GM23338 (cell line): ENCODE measurements at regions not wholly inside any gene's neighbourhood (a gene's known extent, or its start where the extent isn't known, plus 50 kb on each side); places are given as distances from the start of the nearest gene placed in this dataset.

Source experiments
- ATAC-seq: fragments of 200-7000 bp; cut with Tn5 transposase; 3 replicates; pipeline ENCODE4 v1.9.1; 2020
- DNase-seq: peaks from one replicate; pipeline ENCODE4 v3.0.0-alpha.2; 2015; ENCODE audit warnings: low spot score
- H2AFZ ChIP-seq: fragments of 200-600 bp; sonication (generic); 2 replicates; pipeline ENCODE4 v1.8.0; 2016; ENCODE audit warnings: antibody characterized with exemption, mild to moderate bottlenecking, moderate library complexity
- H3F3A ChIP-seq: fragments of 200-600 bp; sonication (generic); replicated peaks from 2 replicates; pipeline ENCODE4 v1.8.0; 2017; ENCODE audit warnings: antibody characterized with exemption, mixed run types, low read depth
- H3K27ac ChIP-seq: fragments of 200-600 bp; sonication (generic); 2 replicates; pipeline ENCODE4 v1.6.1; 2016; ENCODE audit warnings: low read depth
- H3K27me3 ChIP-seq: fragments of 200-600 bp; sonication (generic); 2 replicates; pipeline ENCODE4 v1.8.0; 2016; ENCODE audit warnings: mild to moderate bottlenecking, mixed run types, moderate library complexity; ENCODE audit not compliant: insufficient read depth
- H3K36me3 ChIP-seq: fragments of 200-600 bp; sonication (generic); 2 replicates; pipeline ENCODE4 v1.8.0; 2016; ENCODE audit warnings: mild to moderate bottlenecking; ENCODE audit not compliant: insufficient read depth
- H3K4me1 ChIP-seq: fragments of 200-600 bp; sonication (generic); 2 replicates; pipeline ENCODE4 v1.8.0; 2016; ENCODE audit warnings: mild to moderate bottlenecking, moderate library complexity; ENCODE audit not compliant: insufficient read depth
- H3K4me2 ChIP-seq: fragments of 200-600 bp; sonication (generic); 2 replicates; pipeline ENCODE4 v1.7.1; 2017; ENCODE audit warnings: mixed run types
- H3K4me3 ChIP-seq: fragments of 200-600 bp; sonication (generic); 2 replicates; pipeline ENCODE4 v1.6.1; 2016; ENCODE audit warnings: mixed run types
- H3K79me2 ChIP-seq: fragments of 200-600 bp; sonication (generic); replicated peaks from 2 replicates; pipeline ENCODE4 v1.8.0; 2017; ENCODE audit warnings: mild to moderate bottlenecking; ENCODE audit not compliant: insufficient read depth
- H3K9me2 ChIP-seq: fragments of 200-600 bp; sonication (generic); 2 replicates; pipeline ENCODE4 v1.8.0; 2017; ENCODE audit not compliant: insufficient read depth
- H4K20me1 ChIP-seq: fragments of 200-600 bp; sonication (generic); replicated peaks from 2 replicates; pipeline ENCODE4 v1.8.0; 2017; ENCODE audit warnings: mild to moderate bottlenecking; ENCODE audit not compliant: insufficient read depth
- H3K27ac Mint-ChIP-seq: 2 replicates; pipeline ENCODE4 v1.8.0; 2020; ENCODE audit warnings: inconsistent platforms, mild to moderate bottlenecking, moderate library complexity, mixed read lengths
- H3K27me3 Mint-ChIP-seq: 3 replicates; pipeline ENCODE4 v1.8.0; 2022; ENCODE audit warnings: low read depth, mild to moderate bottlenecking, moderate library complexity, mixed read lengths, inconsistent platforms; ENCODE audit not compliant: insufficient read depth, poor library complexity
- H3K36me3 Mint-ChIP-seq: 3 replicates; pipeline ENCODE4 v1.8.0; 2021; ENCODE audit warnings: low read depth, mild to moderate bottlenecking, inconsistent platforms, moderate library complexity, mixed read lengths
- H3K4me1 Mint-ChIP-seq: 3 replicates; pipeline ENCODE4 v1.8.0; 2020; ENCODE audit warnings: mild to moderate bottlenecking, inconsistent platforms, mixed read lengths
- H3K4me3 Mint-ChIP-seq: 3 replicates; pipeline ENCODE4 v1.8.0; 2021; ENCODE audit warnings: moderate library complexity, mild to moderate bottlenecking, inconsistent platforms, mixed read lengths
- H3K9me3 Mint-ChIP-seq: 3 replicates; pipeline ENCODE4 v1.8.0; 2020; ENCODE audit warnings: moderate library complexity, mild to moderate bottlenecking, inconsistent platforms, mixed read lengths
- CREB1 ChIP-seq: fragments of 250-450 bp; sonication (Bioruptor Pico); IDR thresholded peaks from 2 replicates; pipeline ENCODE4 v1.5.0; 2020; ENCODE audit warnings: low read depth, mild to moderate bottlenecking, moderate library complexity
- EZH2 ChIP-seq: fragments of 200-600 bp; sonication (generic); IDR thresholded peaks from one replicate; pipeline ENCODE4 v1.8.0; 2017; ENCODE audit warnings: antibody characterized with exemption, mild to moderate bottlenecking, low read depth; ENCODE audit not compliant: unreplicated experiment
- EZH2phosphoT487 ChIP-seq: fragments of 200-600 bp; sonication (generic); IDR thresholded peaks from one replicate; pipeline ENCODE4 v1.8.1; 2018; ENCODE audit warnings: antibody characterized with exemption; ENCODE audit not compliant: unreplicated experiment
- JUNB ChIP-seq: IDR thresholded peaks from one replicate; pipeline ENCODE4 v1.6.1; 2016; ENCODE audit warnings: antibody characterized with exemption; ENCODE audit not compliant: unreplicated experiment
- NANOG ChIP-seq: IDR thresholded peaks from 2 replicates; pipeline ENCODE4 v1.6.1; 2016; ENCODE audit warnings: antibody characterized with exemption, borderline replicate concordance
- POLR2AphosphoS5 ChIP-seq: IDR thresholded peaks from 2 replicates; pipeline ENCODE4 v1.6.1; 2016; ENCODE audit warnings: antibody characterized with exemption, low read depth
- STAT1 ChIP-seq: IDR thresholded peaks from one replicate; pipeline ENCODE4 v1.6.1; 2016; ENCODE audit warnings: antibody characterized with exemption; ENCODE audit not compliant: unreplicated experiment
- ZNF114 ChIP-seq: fragments of 250-450 bp; sonication (Bioruptor Pico); IDR thresholded peaks from 2 replicates; pipeline ENCODE4 v1.5.0; 2020; ENCODE audit warnings: mild to moderate bottlenecking, moderate library complexity
- ZNF331 ChIP-seq: fragments of 250-450 bp; sonication (Bioruptor Pico); IDR thresholded peaks from 2 replicates; pipeline ENCODE4 v1.5.0; 2020; ENCODE audit warnings: low read depth, mild to moderate bottlenecking, moderate library complexity
- TF ChIP-seq, protein P1 (sequence below): IDR thresholded peaks from one replicate; pipeline ENCODE4 v1.6.1; 2018; ENCODE audit warnings: antibody characterized with exemption; ENCODE audit not compliant: unreplicated experiment
- TF ChIP-seq, protein P2 (sequence below), 2 experiments: fragments of 200-600 bp in 1 of 2; sonication (generic) in 1 of 2; conservative IDR thresholded peaks; 2 replicates each; pipeline versions ENCODE4 v1.5.1 to v1.6.1; 2016 to 2017; ENCODE audit warnings: antibody characterized with exemption in 2 of 2, low read depth in 2 of 2, mild to moderate bottlenecking in 2 of 2, moderate library complexity in 1 of 2
- TF ChIP-seq, protein P3 (sequence below): IDR thresholded peaks from 2 replicates; pipeline ENCODE4 v1.6.1; 2016; ENCODE audit warnings: antibody characterized with exemption
- TF ChIP-seq, protein P4 (sequence below): fragments of 250-450 bp; sonication (Bioruptor Pico); IDR thresholded peaks from 2 replicates; pipeline ENCODE4 v1.5.0; 2020; ENCODE audit warnings: mild to moderate bottlenecking, moderate library complexity

DNA sequence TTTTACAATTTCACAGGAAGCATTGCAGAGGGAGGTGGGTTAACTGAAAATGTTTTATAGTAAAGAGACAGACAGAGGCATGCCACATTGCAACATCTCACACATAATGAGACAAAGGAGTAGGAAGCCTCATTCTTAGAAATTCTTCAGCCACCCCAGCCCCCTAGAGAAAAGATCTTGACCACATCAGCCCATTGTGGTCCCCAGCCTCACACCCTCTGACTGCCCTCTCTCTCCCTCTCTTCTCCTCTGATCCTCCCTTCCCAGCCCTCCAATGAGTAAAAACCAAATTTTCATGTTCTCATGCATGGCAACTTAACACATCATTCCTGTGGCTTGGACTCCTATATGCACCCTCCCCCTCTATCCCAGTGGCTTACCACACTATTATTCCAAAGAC, 174.1 kb downstream of the UACA start:
- no peak overlapping the region for H3K4me3 Mint-ChIP-seq
- H3K9me3 Mint-ChIP-seq, result peaks cover 26% of the 10 kb centered on the region
- Histone ChIP-seq H3K36me3 (0 out of 2 replicates have a peak, but pooled peaks cover 1% of the 10 kb centered on the region), H3K79me2 (no peaks in the 10 kb centered on the region), H3K4me2 (no peak overlapping the region), H2AFZ (no peak overlapping the region), H3K27me3 (peaks cover 17% of the 10 kb centered on the region), H4K20me1 (no peaks in the 10 kb centered on the region), H3K4me3 (no peak overlapping the region), H3K4me1 (peaks cover 6% of the 10 kb centered on the region), H3K9me2 (peaks cover 6% of the 10 kb centered on the region; the same call in 1 of the 2 replicates), H3K27ac (no peak overlapping the region), H3F3A (no peaks in the 10 kb centered on the region)
- DNase-seq, result no peak
- H3K27me3 Mint-ChIP-seq, result peaks cover 14% of the 10 kb centered on the region
- no peak for ATAC-seq
- TF ChIP-seq CREB1, result no peak
- TF ChIP-seq ZNF331 (CRISPR knock-in tag), result no peak
- no peak for TF ChIP-seq POLR2AphosphoS5
- no peak for TF ChIP-seq EZH2phosphoT487
- TF ChIP-seq, protein P1, sequence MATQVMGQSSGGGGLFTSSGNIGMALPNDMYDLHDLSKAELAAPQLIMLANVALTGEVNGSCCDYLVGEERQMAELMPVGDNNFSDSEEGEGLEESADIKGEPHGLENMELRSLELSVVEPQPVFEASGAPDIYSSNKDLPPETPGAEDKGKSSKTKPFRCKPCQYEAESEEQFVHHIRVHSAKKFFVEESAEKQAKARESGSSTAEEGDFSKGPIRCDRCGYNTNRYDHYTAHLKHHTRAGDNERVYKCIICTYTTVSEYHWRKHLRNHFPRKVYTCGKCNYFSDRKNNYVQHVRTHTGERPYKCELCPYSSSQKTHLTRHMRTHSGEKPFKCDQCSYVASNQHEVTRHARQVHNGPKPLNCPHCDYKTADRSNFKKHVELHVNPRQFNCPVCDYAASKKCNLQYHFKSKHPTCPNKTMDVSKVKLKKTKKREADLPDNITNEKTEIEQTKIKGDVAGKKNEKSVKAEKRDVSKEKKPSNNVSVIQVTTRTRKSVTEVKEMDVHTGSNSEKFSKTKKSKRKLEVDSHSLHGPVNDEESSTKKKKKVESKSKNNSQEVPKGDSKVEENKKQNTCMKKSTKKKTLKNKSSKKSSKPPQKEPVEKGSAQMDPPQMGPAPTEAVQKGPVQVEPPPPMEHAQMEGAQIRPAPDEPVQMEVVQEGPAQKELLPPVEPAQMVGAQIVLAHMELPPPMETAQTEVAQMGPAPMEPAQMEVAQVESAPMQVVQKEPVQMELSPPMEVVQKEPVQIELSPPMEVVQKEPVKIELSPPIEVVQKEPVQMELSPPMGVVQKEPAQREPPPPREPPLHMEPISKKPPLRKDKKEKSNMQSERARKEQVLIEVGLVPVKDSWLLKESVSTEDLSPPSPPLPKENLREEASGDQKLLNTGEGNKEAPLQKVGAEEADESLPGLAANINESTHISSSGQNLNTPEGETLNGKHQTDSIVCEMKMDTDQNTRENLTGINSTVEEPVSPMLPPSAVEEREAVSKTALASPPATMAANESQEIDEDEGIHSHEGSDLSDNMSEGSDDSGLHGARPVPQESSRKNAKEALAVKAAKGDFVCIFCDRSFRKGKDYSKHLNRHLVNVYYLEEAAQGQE, result no peak
- no peak for TF ChIP-seq NANOG
- TF ChIP-seq ZNF114, result no peak
- no peak for TF ChIP-seq STAT1
- no peak for TF ChIP-seq JUNB
- no peak for TF ChIP-seq EZH2
- TF ChIP-seq, protein P2, sequence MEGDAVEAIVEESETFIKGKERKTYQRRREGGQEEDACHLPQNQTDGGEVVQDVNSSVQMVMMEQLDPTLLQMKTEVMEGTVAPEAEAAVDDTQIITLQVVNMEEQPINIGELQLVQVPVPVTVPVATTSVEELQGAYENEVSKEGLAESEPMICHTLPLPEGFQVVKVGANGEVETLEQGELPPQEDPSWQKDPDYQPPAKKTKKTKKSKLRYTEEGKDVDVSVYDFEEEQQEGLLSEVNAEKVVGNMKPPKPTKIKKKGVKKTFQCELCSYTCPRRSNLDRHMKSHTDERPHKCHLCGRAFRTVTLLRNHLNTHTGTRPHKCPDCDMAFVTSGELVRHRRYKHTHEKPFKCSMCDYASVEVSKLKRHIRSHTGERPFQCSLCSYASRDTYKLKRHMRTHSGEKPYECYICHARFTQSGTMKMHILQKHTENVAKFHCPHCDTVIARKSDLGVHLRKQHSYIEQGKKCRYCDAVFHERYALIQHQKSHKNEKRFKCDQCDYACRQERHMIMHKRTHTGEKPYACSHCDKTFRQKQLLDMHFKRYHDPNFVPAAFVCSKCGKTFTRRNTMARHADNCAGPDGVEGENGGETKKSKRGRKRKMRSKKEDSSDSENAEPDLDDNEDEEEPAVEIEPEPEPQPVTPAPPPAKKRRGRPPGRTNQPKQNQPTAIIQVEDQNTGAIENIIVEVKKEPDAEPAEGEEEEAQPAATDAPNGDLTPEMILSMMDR (conservative IDR thresholded peaks at IDR 0.05; ENCODE audit: low read depth in 2 of 2), result no peak
- TF ChIP-seq, protein P3, sequence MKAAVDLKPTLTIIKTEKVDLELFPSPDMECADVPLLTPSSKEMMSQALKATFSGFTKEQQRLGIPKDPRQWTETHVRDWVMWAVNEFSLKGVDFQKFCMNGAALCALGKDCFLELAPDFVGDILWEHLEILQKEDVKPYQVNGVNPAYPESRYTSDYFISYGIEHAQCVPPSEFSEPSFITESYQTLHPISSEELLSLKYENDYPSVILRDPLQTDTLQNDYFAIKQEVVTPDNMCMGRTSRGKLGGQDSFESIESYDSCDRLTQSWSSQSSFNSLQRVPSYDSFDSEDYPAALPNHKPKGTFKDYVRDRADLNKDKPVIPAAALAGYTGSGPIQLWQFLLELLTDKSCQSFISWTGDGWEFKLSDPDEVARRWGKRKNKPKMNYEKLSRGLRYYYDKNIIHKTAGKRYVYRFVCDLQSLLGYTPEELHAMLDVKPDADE, result no peak
- TF ChIP-seq, protein P4, sequence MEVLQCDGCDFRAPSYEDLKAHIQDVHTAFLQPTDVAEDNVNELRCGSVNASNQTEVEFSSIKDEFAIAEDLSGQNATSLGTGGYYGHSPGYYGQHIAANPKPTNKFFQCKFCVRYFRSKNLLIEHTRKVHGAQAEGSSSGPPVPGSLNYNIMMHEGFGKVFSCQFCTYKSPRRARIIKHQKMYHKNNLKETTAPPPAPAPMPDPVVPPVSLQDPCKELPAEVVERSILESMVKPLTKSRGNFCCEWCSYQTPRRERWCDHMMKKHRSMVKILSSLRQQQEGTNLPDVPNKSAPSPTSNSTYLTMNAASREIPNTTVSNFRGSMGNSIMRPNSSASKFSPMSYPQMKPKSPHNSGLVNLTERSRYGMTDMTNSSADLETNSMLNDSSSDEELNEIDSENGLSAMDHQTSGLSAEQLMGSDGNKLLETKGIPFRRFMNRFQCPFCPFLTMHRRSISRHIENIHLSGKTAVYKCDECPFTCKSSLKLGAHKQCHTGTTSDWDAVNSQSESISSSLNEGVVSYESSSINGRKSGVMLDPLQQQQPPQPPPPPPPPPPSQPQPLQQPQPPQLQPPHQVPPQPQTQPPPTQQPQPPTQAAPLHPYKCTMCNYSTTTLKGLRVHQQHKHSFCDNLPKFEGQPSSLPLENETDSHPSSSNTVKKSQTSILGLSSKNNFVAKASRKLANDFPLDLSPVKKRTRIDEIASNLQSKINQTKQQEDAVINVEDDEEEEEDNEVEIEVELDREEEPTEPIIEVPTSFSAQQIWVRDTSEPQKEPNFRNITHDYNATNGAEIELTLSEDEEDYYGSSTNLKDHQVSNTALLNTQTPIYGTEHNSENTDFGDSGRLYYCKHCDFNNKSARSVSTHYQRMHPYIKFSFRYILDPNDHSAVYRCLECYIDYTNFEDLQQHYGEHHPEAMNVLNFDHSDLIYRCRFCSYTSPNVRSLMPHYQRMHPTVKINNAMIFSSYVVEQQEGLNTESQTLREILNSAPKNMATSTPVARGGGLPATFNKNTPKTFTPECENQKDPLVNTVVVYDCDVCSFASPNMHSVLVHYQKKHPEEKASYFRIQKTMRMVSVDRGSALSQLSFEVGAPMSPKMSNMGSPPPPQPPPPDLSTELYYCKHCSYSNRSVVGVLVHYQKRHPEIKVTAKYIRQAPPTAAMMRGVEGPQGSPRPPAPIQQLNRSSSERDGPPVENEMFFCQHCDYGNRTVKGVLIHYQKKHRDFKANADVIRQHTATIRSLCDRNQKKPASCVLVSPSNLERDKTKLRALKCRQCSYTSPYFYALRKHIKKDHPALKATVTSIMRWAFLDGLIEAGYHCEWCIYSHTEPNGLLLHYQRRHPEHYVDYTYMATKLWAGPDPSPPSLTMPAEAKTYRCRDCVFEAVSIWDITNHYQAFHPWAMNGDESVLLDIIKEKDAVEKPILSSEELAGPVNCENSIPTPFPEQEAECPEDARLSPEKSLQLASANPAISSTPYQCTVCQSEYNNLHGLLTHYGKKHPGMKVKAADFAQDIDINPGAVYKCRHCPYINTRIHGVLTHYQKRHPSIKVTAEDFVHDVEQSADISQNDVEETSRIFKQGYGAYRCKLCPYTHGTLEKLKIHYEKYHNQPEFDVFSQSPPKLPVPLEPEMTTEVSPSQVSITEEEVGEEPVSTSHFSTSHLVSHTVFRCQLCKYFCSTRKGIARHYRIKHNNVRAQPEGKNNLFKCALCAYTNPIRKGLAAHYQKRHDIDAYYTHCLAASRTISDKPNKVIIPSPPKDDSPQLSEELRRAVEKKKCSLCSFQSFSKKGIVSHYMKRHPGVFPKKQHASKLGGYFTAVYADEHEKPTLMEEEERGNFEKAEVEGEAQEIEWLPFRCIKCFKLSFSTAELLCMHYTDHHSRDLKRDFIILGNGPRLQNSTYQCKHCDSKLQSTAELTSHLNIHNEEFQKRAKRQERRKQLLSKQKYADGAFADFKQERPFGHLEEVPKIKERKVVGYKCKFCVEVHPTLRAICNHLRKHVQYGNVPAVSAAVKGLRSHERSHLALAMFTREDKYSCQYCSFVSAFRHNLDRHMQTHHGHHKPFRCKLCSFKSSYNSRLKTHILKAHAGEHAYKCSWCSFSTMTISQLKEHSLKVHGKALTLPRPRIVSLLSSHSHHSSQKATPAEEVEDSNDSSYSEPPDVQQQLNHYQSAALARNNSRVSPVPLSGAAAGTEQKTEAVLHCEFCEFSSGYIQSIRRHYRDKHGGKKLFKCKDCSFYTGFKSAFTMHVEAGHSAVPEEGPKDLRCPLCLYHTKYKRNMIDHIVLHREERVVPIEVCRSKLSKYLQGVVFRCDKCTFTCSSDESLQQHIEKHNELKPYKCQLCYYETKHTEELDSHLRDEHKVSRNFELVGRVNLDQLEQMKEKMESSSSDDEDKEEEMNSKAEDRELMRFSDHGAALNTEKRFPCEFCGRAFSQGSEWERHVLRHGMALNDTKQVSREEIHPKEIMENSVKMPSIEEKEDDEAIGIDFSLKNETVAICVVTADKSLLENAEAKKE (CRISPR knock-in tag), result no peak
- peaks cover 8% of the 10 kb centered on the region for H3K4me1 Mint-ChIP-seq
- no peak overlapping the region for H3K27ac Mint-ChIP-seq
- peaks cover 16% of the 10 kb centered on the region for H3K36me3 Mint-ChIP-seq
